IMR-90 (cell line): ENCODE measurements at regions not wholly inside any gene's neighbourhood (a gene's known extent, or its start where the extent isn't known, plus 50 kb on each side); places are given as distances from the start of the nearest gene placed in this dataset.

ENCODE experiments used
- ATAC-seq: fragments of 200-7000 bp; cut with Tn5 transposase; 2 replicates; pipeline ENCODE4 v1.9.1; 2020; ENCODE audit warnings: low read depth, mild to moderate bottlenecking, moderate library complexity
- BruUV-seq: library from RNA; stranded (reverse); fragments of 400-500 nt; replicated peaks from 2 replicates; lab custom pipeline; 2021; lab: Mats Ljungman, UMichigan
- CTCF ChIA-PET: fragments of 300-600 bp; formaldehyde crosslinking; extraction: SDS; loops from one replicate; lab custom pipeline; 2021; ENCODE audit warnings: antibody characterized with exemption; lab: Yijun Ruan, JAX
- POLR2A ChIA-PET: fragments of 300-600 bp; sonication (Branson Sonifier 250); formaldehyde crosslinking; loops from one replicate; lab custom pipeline; 2022; ENCODE audit warnings: antibody characterized with exemption; ENCODE audit not compliant: unreplicated experiment; lab: Charles Lee
- DNase-seq: peaks from one replicate; pipeline ENCODE4 v3.0.0; 2013
- H2AFZ ChIP-seq: replicated peaks from 2 replicates; pipeline ENCODE3; 2013; ENCODE audit warnings: low read length, mild to moderate bottlenecking; ENCODE audit not compliant: poor library complexity
- H2AK5ac ChIP-seq: 2 replicates; pipeline ENCODE4 v1.6.1; 2013; ENCODE audit warnings: low read depth, low read length, inconsistent platforms
- H2AK9ac ChIP-seq: replicated peaks from 2 replicates; pipeline ENCODE3; 2013; ENCODE audit warnings: mild to moderate bottlenecking, low read depth, low read length, moderate library complexity; ENCODE audit not compliant: poor library complexity
- H2BK120ac ChIP-seq: 2 replicates; pipeline ENCODE4 v1.6.1; 2013; ENCODE audit warnings: low read depth, low read length, inconsistent platforms
- H2BK15ac ChIP-seq: 3 replicates; pipeline ENCODE4 v1.6.1; 2013; ENCODE audit warnings: low read depth, low read length, inconsistent platforms
- H2BK20ac ChIP-seq: 2 replicates; pipeline ENCODE4 v1.6.1; 2013; ENCODE audit warnings: low read depth, mild to moderate bottlenecking, inconsistent platforms, low read length, moderate library complexity
- H2BK5ac ChIP-seq: 2 replicates; pipeline ENCODE4 v1.6.1; 2013; ENCODE audit warnings: mild to moderate bottlenecking, low read depth, low read length, inconsistent platforms; ENCODE audit not compliant: poor library complexity, severe bottlenecking
- H3K14ac ChIP-seq: replicated peaks from 2 replicates; pipeline ENCODE4 v1.6.1; 2013; ENCODE audit warnings: low read depth, low read length, inconsistent platforms
- H3K18ac ChIP-seq: 2 replicates; pipeline ENCODE4 v1.6.1; 2013; ENCODE audit warnings: low read depth, low read length, control low read depth
- H3K23ac ChIP-seq: 2 replicates; pipeline ENCODE4 v1.6.1; 2013; ENCODE audit warnings: low read depth, low read length, inconsistent platforms
- H3K27ac ChIP-seq: 2 replicates; pipeline ENCODE4 v1.5.1; 2013; ENCODE audit warnings: mild to moderate bottlenecking, control low read depth, low read length; ENCODE audit not compliant: insufficient read depth
- H3K27me3 ChIP-seq: 2 replicates; pipeline ENCODE4 v1.6.1; 2013; ENCODE audit warnings: low read length; ENCODE audit not compliant: control insufficient read depth, insufficient read depth
- H3K36me3 ChIP-seq: 2 replicates; pipeline ENCODE4 v1.6.1; 2013; ENCODE audit warnings: low read length, mixed read lengths; ENCODE audit not compliant: control insufficient read depth, insufficient read depth
- H3K4ac ChIP-seq: 2 replicates; pipeline ENCODE4 v1.6.1; 2013; ENCODE audit warnings: low read depth, low read length, inconsistent platforms
- H3K4me1 ChIP-seq: 2 replicates; pipeline ENCODE4 v1.6.1; 2013; ENCODE audit warnings: low read length, mixed read lengths; ENCODE audit not compliant: control insufficient read depth, insufficient read depth
- H3K4me2 ChIP-seq: 2 replicates; pipeline ENCODE4 v1.6.1; 2013; ENCODE audit warnings: low read depth, mild to moderate bottlenecking, control low read depth, low read length, moderate library complexity
- H3K4me3 ChIP-seq: 2 replicates; pipeline ENCODE4 v1.5.1; 2013; ENCODE audit warnings: low read depth, mild to moderate bottlenecking, control low read depth, low read length, moderate library complexity; ENCODE audit not compliant: insufficient read depth
- H3K56ac ChIP-seq: 2 replicates; pipeline ENCODE4 v1.6.1; 2013; ENCODE audit warnings: low read length, inconsistent platforms; ENCODE audit not compliant: insufficient read depth; ENCODE audit errors: extremely low read depth
- H3K79me1 ChIP-seq, 2 experiments: 2 replicates each; pipeline ENCODE4 v1.6.1; 2013; ENCODE audit warnings: low read length in 2 of 2, inconsistent platforms in 1 of 2, low read depth in 1 of 2
- H3K9ac ChIP-seq: 2 replicates; pipeline ENCODE4 v1.6.1; 2013; ENCODE audit warnings: low read depth, low read length, control low read depth
- H3K9me1 ChIP-seq: 2 replicates; pipeline ENCODE4 v1.6.1; 2013; ENCODE audit warnings: low read length, inconsistent platforms; ENCODE audit not compliant: insufficient read depth
- H3K9me3 ChIP-seq: 2 replicates; pipeline ENCODE4 v1.6.1; 2013; ENCODE audit warnings: low read length; ENCODE audit not compliant: control insufficient read depth, insufficient read depth
- H4K20me1 ChIP-seq: 2 replicates; pipeline ENCODE4 v1.6.1; 2013; ENCODE audit warnings: low read length, inconsistent platforms; ENCODE audit not compliant: insufficient read depth
- H4K5ac ChIP-seq: 2 replicates; pipeline ENCODE4 v1.6.1; 2013; ENCODE audit warnings: mild to moderate bottlenecking, low read depth, low read length, control low read depth
- H4K8ac ChIP-seq, 2 experiments: 2 replicates each; pipeline ENCODE4 v1.6.1; 2013; ENCODE audit warnings: low read depth in 2 of 2, low read length in 2 of 2, control low read depth in 1 of 2, inconsistent platforms in 1 of 2
- H4K91ac ChIP-seq: 2 replicates; pipeline ENCODE4 v1.6.1; 2013; ENCODE audit warnings: low read depth, low read length, inconsistent platforms; ENCODE audit not compliant: insufficient read depth
- BHLHE40 ChIP-seq: fragments of 150-350 bp; IDR thresholded peaks from 2 replicates; pipeline ENCODE4 v1.6.1; 2016; ENCODE audit warnings: mild to moderate bottlenecking, low read depth, low read length
- CEBPB ChIP-seq: IDR thresholded peaks from 2 replicates; pipeline ENCODE4 v1.6.1; 2012; ENCODE audit warnings: low read depth, low read length, improper control_type of control experiment
- CHD1 ChIP-seq: IDR thresholded peaks from 2 replicates; pipeline ENCODE4 v1.6.1; 2012; ENCODE audit warnings: low read depth, low read length, improper control_type of control experiment
- FOS ChIP-seq: fragments of 150-350 bp; IDR thresholded peaks from 2 replicates; pipeline ENCODE4 v1.6.1; 2016; ENCODE audit warnings: low read depth, low read length
- MAFK ChIP-seq: IDR thresholded peaks from 2 replicates; pipeline ENCODE4 v1.6.1; 2012; ENCODE audit warnings: low read depth, low read length, improper control_type of control experiment
- MAZ ChIP-seq: IDR thresholded peaks from 2 replicates; pipeline ENCODE4 v1.6.1; 2012; ENCODE audit warnings: low read depth, mild to moderate bottlenecking, low read length, improper control_type of control experiment, moderate library complexity, borderline replicate concordance
- MXI1 ChIP-seq: IDR thresholded peaks from 2 replicates; pipeline ENCODE4 v1.6.1; 2012; ENCODE audit warnings: low read depth, mild to moderate bottlenecking, low read length, moderate library complexity, borderline replicate concordance
- NFE2L2 ChIP-seq: fragments of 150-350 bp; IDR thresholded peaks from 2 replicates; pipeline ENCODE4 v1.6.1; 2016; ENCODE audit warnings: low read depth, mild to moderate bottlenecking, low read length
- POLR2A ChIP-seq: IDR thresholded peaks from 2 replicates; pipeline ENCODE4 v1.6.1; 2012; ENCODE audit warnings: mild to moderate bottlenecking, low read depth, low read length
- RAD21 ChIP-seq: IDR thresholded peaks from 2 replicates; pipeline ENCODE4 v1.6.1; 2012; ENCODE audit warnings: low read length, improper control_type of control experiment
- RCOR1 ChIP-seq: IDR thresholded peaks from 2 replicates; pipeline ENCODE4 v1.6.1; 2012; ENCODE audit warnings: mild to moderate bottlenecking, low read length, improper control_type of control experiment; ENCODE audit not compliant: insufficient replicate concordance
- RFX5 ChIP-seq: IDR thresholded peaks from 2 replicates; pipeline ENCODE4 v1.8.0; 2012; ENCODE audit warnings: low read depth, mild to moderate bottlenecking, low read length, moderate library complexity
- SMC3 ChIP-seq: fragments of 150-350 bp; IDR thresholded peaks from 2 replicates; pipeline ENCODE4 v1.6.1; 2016; ENCODE audit warnings: low read depth, mild to moderate bottlenecking, antibody characterized with exemption, low read length, moderate library complexity
- USF2 ChIP-seq: fragments of 150-350 bp; IDR thresholded peaks from 2 replicates; pipeline ENCODE4 v1.6.1; 2017; ENCODE audit warnings: mild to moderate bottlenecking, antibody characterized with exemption, low read length, low read depth
- WGBS, 2 experiments: methylation state at CpG; one replicate each; pipeline versions ENCODE4 v1.1.5 to v1.1.7; 2013; ENCODE audit warnings: missing lambda C conversion rate in 2 of 2; ENCODE audit not compliant: insufficient read length in 1 of 2; ENCODE audit errors: extremely low coverage in 2 of 2; 5-methylcytosine and 5-hydroxymethylcytosine counted together
- dilution Hi-C: fragments of 300-500 bp; cut with HindIII; formaldehyde crosslinking; loops from one replicate; pipeline ENCODE4 v1.14.3; 2018; ENCODE audit warnings: low sequenced_read_pairs; ENCODE audit not compliant: unreplicated experiment
- in situ Hi-C: fragments of 300-500 bp; cut with MboI; formaldehyde crosslinking; loops from 3 replicates; pipeline ENCODE4 v1.14.3; 2019; ENCODE audit warnings: low sequenced_read_pairs, inconsistent platforms, mixed read lengths
- intact Hi-C: fragments of 100-400 bp; cut with micrococcal nuclease; formaldehyde crosslinking; loops from 2 replicates; pipeline ENCODE4 v1.10.0; 2022
- TF ChIP-seq, protein P1 (sequence below): fragments of 150-350 bp; IDR thresholded peaks from 2 replicates; pipeline ENCODE4 v1.6.1; 2016; ENCODE audit warnings: low read depth, mild to moderate bottlenecking, low read length, moderate library complexity, borderline replicate concordance
- TF ChIP-seq, protein P2 (sequence below): conservative IDR thresholded peaks from 2 replicates; pipeline ENCODE4 v1.5.1; 2012; ENCODE audit warnings: mild to moderate bottlenecking, low read depth, low read length, improper control_type of control experiment

- no peak overlapping the region for H3K14ac ChIP-seq
- no peak overlapping the region for H3K18ac ChIP-seq
- H3K27me3 ChIP-seq = no peaks in the 10 kb centered on the region
- no peak for TF ChIP-seq CHD1
- TF ChIP-seq POLR2A = no peak
- TF ChIP-seq USF2 = no peak
- no peak for TF ChIP-seq BHLHE40
- TF ChIP-seq MAFK = no peak
- TF ChIP-seq MAZ = no peak
- no peak for TF ChIP-seq SMC3
- no peak for TF ChIP-seq RAD21
- no peak for TF ChIP-seq NFE2L2
- TF ChIP-seq, protein P1, sequence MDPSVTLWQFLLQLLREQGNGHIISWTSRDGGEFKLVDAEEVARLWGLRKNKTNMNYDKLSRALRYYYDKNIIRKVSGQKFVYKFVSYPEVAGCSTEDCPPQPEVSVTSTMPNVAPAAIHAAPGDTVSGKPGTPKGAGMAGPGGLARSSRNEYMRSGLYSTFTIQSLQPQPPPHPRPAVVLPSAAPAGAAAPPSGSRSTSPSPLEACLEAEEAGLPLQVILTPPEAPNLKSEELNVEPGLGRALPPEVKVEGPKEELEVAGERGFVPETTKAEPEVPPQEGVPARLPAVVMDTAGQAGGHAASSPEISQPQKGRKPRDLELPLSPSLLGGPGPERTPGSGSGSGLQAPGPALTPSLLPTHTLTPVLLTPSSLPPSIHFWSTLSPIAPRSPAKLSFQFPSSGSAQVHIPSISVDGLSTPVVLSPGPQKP = no peak
- no peak for TF ChIP-seq FOS
- TF ChIP-seq RFX5 = no peak
- no peak for TF ChIP-seq CEBPB
- no peak for TF ChIP-seq RCOR1
- TF ChIP-seq MXI1 = no peak
- TF ChIP-seq, protein P2, sequence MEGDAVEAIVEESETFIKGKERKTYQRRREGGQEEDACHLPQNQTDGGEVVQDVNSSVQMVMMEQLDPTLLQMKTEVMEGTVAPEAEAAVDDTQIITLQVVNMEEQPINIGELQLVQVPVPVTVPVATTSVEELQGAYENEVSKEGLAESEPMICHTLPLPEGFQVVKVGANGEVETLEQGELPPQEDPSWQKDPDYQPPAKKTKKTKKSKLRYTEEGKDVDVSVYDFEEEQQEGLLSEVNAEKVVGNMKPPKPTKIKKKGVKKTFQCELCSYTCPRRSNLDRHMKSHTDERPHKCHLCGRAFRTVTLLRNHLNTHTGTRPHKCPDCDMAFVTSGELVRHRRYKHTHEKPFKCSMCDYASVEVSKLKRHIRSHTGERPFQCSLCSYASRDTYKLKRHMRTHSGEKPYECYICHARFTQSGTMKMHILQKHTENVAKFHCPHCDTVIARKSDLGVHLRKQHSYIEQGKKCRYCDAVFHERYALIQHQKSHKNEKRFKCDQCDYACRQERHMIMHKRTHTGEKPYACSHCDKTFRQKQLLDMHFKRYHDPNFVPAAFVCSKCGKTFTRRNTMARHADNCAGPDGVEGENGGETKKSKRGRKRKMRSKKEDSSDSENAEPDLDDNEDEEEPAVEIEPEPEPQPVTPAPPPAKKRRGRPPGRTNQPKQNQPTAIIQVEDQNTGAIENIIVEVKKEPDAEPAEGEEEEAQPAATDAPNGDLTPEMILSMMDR = no peak
- no peak overlapping the region for H4K5ac ChIP-seq
- no peak overlapping the region for H3K27ac ChIP-seq
- H2BK15ac ChIP-seq = no peak overlapping the region
- no peaks in the 10 kb centered on the region for H4K20me1 ChIP-seq
- no peak overlapping the region for H3K56ac ChIP-seq
- intact Hi-C loops = no loop called here
- H3K36me3 ChIP-seq = no peaks in the 10 kb centered on the region
- H4K8ac ChIP-seq = no peak overlapping the region
- WGBS, 2 experiments = no CpG with 5 or more reads among the region's 3 CpGs
- no peak overlapping the region for H3K4me3 ChIP-seq
- no peak overlapping the region for H2AK5ac ChIP-seq
- H2AFZ ChIP-seq = no peak overlapping the region
- in situ Hi-C loops = no loop called here
- no peak overlapping the region for H2BK20ac ChIP-seq
- H3K79me1 ChIP-seq = no peaks in the 10 kb centered on the region
- DNase-seq = no peak
- H3K9ac ChIP-seq = no peak overlapping the region
- H3K23ac ChIP-seq = no peak overlapping the region
- ChIA-PET POLR2A (no interaction called here), CTCF (interaction anchor here (0.8 kb wide), 1 partner anchor 1382 kb away, joined by 3 read pairs; no protein-coding TSS in a partner anchor)
- H4K91ac ChIP-seq = no peak overlapping the region
- no peak overlapping the region for H3K4me2 ChIP-seq
- no peak overlapping the region for H2BK120ac ChIP-seq
- H3K9me3 ChIP-seq = no peaks in the 10 kb centered on the region
- no peaks in the 10 kb centered on the region for H3K9me1 ChIP-seq
- no peak overlapping the region for H3K4ac ChIP-seq
- dilution Hi-C loops = no loop called here
- no peak for ATAC-seq
- no TSS peak for BruUV-seq
- no peaks in the 10 kb centered on the region for H3K4me1 ChIP-seq
- no peak overlapping the region for H2AK9ac ChIP-seq
- no peak overlapping the region for H2BK5ac ChIP-seq
These were observed 1908.4 kb upstream of the PIK3C3 start for GRCh38 chr18:40046596-40046995.
